GM19324 (cell line): ENCODE measurements at regions not wholly inside any gene's neighbourhood (a gene's known extent, or its start where the extent isn't known, plus 50 kb on each side); places are given as distances from the start of the nearest gene placed in this dataset.

ENCODE experiments used
- ATAC-seq: cut with Tn5 transposase; IDR thresholded peaks from one replicate; pipeline ENCODE4 v1.9.1; 2021; ENCODE audit warnings: mild to moderate bottlenecking, moderate library complexity; ENCODE audit not compliant: unreplicated experiment, low FRiP score

DNA sequence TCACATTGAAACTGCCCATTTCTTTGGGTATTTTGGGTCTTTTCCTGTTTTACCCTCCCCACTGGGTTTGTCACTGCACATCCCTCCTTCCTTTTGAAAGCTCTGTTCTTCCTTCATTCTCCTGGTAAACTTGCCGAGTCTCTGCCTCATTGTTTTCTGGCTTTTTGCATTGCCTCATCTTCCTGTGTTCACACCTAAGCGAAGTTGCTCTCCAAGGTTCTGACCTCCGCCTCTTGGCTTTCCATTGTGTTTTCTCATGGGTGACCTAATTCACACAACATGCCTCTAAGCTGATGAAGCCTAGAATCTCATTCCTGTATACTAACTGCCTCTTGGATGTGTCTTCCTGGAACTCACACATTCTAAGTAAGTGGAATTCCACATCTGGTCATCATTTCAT lies 1096.1 kb upstream of the EEF2KMT start:
- ATAC-seq: no peak

- no peak for ATAC-seq
Observed at GRCh38 chr16:6192984-6193383, 1095.4 kb upstream of the EEF2KMT start.

DNA sequence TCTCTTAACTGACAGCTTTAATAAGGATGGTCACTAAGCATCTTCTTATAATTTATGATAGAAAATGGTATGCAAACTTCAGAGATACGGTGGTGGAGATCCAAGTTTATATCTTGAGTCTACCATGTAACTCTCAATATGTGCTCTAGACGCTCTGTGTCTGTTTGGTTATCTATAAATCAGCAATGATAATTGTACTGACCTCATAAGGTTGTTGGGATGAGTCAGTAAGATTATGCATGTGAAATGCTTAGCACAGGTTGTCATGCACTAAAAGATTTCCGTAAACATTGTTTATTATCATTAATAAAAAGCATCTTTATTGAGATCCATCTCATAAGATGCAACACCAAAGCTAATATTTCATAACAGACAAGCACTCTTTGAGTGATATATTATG lies 1094.9 kb upstream of the EEF2KMT start:
- ATAC-seq: no peak

GRCh38 chr16:6190776-6191175 lies 1093.2 kb upstream of the EEF2KMT start:
- no peak for ATAC-seq

GRCh38 chr16:6189216-6189615 lies 1091.6 kb upstream of the EEF2KMT start:
- no peak for ATAC-seq

DNA sequence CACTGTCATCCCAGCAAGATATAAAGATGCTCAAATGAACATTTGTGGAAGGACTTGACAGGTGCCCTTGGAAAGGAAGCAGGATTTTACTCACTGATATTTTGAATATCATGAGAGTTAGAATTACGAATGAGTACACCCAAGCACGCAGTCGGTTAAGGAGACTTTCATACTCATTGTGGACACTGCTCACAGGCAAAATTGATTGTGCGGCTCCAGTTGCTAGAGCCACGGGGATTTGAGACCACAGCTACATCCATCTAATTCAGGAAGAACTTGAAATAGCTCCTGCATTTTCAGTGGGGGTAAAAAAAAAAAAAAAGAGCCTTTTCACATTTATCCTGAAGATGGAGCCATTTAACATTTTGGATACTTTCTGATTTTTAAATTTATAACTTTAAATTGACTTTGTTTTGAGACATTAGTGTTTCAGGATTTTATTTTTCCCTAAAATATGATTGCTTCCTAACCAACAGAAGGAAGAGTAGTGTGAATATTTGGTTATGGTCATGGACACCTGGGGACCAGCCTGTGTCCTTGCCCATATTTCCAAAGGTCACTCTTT lies 1080.1 kb upstream of the EEF2KMT start:
- ATAC-seq: no peak

DNA sequence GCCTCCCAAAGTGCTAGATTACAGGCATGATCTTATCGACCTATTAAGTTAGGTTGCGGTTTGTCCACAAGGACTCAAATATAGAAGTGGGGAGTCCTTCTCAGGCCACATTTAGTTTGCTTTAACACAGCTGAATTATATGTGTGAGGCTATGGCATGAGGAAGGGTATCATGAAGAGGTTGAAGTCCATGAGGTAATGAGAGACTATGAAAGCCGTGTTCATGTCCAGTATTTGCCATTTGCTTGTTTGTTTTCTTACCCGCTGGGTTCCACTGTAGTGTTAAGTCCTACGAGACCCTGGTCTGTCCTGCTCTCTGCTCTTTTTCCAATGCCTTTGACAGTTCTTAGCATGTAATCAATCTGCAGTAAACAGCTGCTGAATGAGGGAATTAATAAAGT lies 1072.4 kb upstream of the EEF2KMT start:
- no peak for ATAC-seq

DNA sequence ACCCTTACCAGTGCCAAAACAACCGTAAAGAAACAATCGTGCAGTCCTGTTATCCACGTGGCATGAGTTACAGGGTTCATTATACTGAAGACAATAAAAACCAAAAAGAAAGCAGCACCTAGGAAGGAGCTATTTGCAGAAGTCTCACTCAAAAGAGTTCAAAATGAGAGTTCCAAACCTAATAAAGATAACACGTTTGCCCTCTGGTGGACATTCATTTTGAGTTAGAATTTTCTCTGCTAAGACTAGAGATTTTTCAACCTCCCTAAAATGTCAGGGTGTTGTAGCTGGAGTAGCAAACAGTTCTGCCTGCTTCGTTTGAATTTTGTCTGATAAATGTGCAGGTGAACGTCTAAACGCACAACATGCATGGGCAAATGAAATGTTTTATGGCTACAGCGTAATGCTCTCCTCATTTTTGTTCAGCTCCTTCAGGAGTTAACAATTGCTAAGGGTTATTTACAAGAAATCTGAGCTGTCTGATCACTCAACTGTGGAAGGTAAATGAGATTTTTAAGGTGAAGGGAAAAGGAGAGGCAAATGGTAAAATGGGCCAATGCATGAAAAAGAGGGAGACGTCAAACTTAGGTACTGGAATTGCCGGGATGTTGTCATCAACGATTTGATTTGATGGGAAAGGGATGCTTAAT lies 1067.9 kb upstream of the EEF2KMT start:
- ATAC-seq: no peak

GRCh38 chr16:6160871-6161270 lies 1063.3 kb upstream of the EEF2KMT start:
- no peak for ATAC-seq

DNA sequence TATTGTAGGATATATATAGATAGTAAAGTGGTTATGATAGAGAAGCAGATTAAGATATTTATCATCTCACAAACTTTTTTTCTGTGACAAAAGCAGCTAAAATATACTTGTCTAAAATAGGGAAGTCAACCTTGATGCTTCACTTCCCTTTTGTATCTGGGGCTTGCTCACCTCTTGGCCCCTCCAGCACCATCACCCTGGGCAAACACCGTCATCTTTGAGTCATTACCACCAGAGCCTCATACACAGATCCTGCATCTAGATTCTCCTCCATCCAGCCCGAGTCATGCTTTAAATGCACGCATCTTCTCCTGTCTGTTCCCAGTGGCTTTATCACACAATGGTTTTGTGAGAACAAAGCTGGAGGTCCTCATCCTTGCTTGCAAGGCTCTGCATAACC lies 1062.7 kb upstream of the EEF2KMT start:
- no peak for ATAC-seq

- ATAC-seq: no peak
Observed at GRCh38 chr16:6157806-6158205, 1060.2 kb upstream of the EEF2KMT start.

DNA sequence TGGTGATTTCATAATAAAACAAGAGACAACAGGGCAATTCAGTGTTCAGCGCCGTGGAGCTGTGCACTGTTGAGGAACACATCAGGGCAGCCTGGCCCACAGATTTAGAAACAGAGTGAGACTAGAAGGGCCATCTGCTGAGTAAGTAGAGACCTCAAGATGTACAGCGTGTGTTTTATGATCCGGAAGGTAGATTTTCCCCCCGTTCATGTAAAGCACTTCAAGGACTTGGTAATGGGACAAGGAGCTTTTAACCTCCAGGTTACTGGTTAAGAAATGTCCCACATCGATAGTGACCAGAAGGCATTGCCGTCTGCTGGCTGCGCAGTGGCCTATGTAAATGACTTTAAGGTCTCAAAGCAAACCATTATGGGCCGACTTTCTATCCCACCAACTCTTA lies 1057.7 kb upstream of the EEF2KMT start:
- no peak for ATAC-seq

DNA sequence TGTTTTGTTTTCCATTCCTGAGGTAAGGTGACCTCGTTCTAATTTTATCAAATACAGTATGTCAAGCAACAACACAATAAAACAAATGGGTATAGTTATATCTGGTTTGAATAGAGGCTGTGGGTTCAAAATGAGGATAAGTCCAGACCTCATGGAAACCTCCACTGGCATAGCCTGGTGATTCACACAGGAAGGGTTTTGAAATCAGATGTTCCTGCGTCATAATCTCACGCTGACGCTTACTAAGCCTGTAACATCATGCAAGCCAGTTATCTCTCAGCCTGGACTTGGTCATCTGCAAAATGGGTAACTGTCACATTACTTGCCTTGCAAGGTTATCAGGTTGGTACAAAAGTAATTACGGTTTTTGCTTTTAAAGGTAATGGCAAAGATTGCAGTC lies 1056.3 kb upstream of the EEF2KMT start:
- no peak for ATAC-seq

GRCh38 chr16:6149031-6149430 lies 1051.4 kb upstream of the EEF2KMT start:
- no peak for ATAC-seq

- no peak for ATAC-seq
Observed at GRCh38 chr16:6148361-6148760, 1050.8 kb upstream of the EEF2KMT start.

- ATAC-seq: no peak
Observed at GRCh38 chr16:6146874-6147425, 1049.4 kb upstream of the EEF2KMT start.

DNA sequence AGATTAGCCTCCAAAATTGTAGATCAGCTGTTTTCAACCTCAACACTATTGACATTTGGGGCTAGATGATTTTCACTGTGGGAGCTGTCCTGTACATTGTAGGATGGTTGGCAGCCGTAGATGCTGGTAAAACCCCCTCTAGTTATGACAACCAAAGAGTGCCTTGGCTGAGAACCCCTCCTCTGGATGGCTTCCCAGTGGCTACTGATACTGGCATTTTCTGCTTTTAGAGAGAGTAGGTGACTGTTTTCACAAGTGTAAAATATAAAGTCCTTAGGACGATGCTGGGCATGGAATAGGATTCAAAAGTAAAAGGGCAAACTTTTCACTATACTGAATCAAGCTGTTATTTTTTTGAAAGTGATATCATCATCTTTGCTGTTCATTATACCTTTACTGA lies 1048.8 kb upstream of the EEF2KMT start:
- no peak for ATAC-seq

- ATAC-seq: no peak
Observed at GRCh38 chr16:6144463-6144862, 1046.9 kb upstream of the EEF2KMT start.

DNA sequence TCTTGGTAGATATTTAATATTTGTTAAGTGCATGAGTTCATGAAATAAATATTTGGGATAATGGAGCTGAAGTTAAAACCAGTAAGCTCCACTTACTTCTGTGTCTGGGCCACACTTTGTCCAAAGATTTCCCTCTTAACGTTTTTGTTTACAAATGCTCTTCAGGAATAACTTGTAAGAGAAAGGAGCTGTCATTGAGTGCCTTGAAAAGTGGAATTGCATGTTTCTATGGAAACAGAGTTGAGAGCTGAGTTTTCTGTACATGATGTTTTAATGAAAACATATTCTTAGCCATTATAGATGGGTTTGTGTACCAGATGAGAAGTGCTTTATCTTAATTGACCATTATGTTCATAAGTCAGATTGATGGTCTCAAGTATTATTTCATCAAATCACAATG lies 1045.4 kb upstream of the EEF2KMT start:
- no peak for ATAC-seq

DNA sequence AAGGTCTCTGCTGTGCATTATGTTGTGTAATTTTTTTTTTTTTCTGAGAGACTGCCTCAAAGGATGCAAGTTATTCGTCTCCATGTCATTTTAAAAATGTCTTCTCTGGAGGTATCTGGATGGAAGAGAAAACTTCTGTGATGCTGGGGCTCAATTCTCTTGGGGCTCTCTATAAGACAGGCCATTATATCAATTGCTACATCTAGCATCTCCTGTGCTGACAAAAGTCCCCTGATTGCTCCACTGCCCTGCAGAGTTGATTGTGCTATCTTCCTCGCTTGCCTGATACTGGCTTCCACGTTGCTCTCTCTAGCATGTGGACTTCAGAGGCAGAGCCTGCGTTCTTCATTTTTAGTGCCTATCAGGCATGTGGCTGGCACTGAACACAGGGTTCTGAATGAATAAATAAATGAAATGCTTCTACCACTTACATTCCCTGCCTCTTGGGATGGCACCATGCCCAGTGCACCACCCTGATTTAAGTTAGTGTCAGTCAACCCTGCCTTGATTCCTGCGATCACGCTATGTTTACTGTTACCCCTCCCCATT lies 1035.5 kb upstream of the EEF2KMT start:
- ATAC-seq: no peak

DNA sequence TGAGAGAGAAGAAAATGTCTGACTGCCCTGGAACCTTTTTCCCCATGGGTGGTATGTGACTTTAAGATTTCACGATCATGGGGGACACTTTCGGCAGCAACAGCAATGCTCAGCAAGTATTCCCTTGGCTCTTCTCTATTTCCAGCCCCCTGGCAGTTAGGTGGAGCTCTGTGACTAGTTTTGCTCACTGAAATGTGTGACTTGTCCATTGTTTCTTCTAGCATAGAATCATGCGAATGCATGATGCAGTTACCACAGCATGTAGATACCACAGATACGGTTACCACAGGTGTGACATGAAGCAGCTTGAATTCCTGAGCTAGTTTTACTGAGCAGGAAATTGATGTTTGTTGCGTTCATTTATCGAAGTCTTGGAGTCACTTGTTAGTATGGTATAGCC lies 1034.5 kb upstream of the EEF2KMT start:
- ATAC-seq: no peak

DNA sequence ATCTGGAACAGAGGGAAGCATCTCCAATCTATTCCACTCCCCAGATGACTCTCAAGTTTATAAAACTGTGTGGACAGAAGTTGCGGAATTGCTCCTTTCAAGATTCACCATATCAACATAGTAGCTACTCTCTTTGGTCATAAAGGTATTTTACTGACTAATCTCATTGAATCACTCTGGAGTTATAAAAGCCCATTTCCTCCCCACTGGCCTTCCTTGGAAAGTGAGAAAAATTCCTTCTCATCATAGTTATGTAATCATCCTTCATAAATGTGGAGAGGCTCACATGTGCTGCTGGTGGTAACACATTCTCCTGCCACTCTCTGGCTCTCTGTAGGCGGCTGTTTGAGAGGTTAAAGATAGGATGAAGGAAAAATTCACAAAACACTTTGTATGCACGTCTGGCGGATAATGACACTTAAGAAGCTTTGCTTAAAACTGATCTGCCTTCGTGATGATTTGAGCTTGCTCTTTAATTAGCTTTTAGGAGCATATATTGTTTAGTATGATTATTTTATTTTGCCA lies 1034.0 kb upstream of the EEF2KMT start:
- no peak for ATAC-seq
